Right lung (tissue), 2 donors: ENCODE measurements at regions not wholly inside any gene's neighbourhood (a gene's known extent, or its start where the extent isn't known, plus 50 kb on each side); places are given as distances from the start of the nearest gene placed in this dataset.
A peak's percentile ranks its signal among the peaks of the same experiment; 100 is the strongest.
"Not testable (repeated sequence)": the region's sequence is repeated elsewhere in the genome, so short reads cannot be mapped to it uniquely, and the experiment has no call there.

Source experiments
- DNase-seq, 2 donors: peaks; one replicate each; pipeline ENCODE4 v3.0.0-alpha.2; 2013

GRCh38 chr5:96171973-96172372, 210.3 kb upstream of the ELL2 start:
- DNase-seq: not testable (repeated sequence)

GRCh38 chr5:96170481-96171125, 209.0 kb upstream of the ELL2 start:
- not testable (repeated sequence) for DNase-seq

GRCh38 chr5:96168833-96169232, 207.2 kb upstream of the ELL2 start:
- not testable (repeated sequence) for DNase-seq

DNA sequence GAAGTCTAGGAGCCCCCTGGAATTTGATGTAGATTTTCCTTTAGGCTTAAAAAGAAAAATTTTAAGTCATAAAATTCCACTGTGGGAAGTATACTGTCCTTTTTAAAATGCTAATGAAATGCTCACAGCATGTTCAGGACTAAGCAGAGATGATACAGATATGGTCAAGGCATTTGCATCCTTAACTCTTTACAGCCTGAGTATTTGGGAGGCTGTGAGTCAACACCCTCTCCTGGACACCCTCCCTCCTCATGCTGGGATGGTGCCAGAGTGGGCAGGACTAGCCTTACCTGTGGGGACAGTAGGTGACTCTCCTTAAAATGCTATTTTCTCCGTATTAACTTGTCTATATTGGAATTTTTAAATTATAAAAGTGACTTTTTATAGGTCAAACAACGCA, 197.4 kb upstream of the ELL2 start:
- DNase-seq: no peak

- DNase-seq: no peak
Observed at GRCh38 chr5:96157841-96158291, 196.2 kb upstream of the ELL2 start.

GRCh38 chr5:96157077-96157780, 195.6 kb upstream of the ELL2 start:
- DNase-seq: no peak

- no peak for DNase-seq
Observed at GRCh38 chr5:96155147-96155546, 193.5 kb upstream of the ELL2 start.

DNA sequence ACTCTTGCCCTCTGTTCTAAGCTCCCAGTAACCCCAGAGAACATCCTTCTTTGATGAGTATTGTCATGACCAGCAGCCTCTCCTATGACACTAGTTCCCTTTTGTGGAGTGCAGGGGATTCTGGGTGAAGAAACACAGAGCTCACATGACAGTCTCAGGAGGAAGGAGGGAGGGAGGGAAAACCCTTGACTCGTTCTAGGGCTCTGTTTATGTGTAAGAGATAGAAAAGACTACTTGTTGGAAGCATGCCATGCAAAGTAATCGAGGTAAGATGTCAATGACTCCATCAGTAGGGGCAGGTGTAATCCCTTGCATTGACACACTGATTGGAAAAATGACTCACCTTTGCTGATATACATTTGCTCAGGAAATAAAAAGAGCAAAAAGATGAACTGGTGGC, 190.2 kb upstream of the ELL2 start:
- no peak for DNase-seq

- no peak for DNase-seq
Observed at GRCh38 chr5:96150007-96150406, 188.4 kb upstream of the ELL2 start.

DNA sequence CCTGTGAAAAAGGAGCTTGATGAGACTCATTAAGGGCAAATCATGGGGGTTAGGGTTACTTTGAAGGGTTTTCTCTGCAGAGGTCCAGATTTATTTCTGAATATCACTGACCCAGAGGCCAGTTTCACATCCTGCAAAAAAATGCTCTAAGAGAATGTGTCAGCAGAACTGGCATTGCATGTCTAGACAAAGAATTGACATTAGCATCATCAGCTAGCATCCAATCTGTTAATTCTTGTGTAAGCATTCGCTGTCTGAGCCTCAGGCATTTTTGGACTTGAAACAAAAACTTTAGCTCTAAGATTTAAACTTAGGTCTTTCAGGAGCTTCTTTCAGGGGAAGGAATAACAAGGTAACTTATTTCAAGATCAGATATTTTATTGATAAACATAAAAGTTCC, 187.9 kb upstream of the ELL2 start:
- no peak for DNase-seq

GRCh38 chr5:96149021-96149420, 187.4 kb upstream of the ELL2 start:
- no peak for DNase-seq

DNA sequence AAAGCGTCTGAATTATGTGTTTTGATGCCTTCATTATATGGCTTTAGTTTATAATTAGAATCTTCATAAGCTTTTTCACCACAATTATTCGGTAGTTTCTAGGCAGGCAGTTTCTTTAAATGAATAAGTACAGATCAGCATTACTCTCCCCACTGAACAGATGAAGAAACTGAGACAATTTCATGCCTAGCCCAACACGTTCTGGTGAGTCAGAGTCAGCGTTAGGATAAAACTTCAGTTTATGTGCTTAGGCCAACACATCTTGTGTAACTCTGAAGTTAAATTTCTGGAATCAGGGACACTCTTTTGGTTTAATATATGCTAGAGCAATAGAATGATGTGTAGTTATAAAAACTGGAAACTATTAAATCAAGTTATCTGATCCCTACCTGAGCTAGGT, 186.7 kb upstream of the ELL2 start:
- DNase-seq: no peak

DNA sequence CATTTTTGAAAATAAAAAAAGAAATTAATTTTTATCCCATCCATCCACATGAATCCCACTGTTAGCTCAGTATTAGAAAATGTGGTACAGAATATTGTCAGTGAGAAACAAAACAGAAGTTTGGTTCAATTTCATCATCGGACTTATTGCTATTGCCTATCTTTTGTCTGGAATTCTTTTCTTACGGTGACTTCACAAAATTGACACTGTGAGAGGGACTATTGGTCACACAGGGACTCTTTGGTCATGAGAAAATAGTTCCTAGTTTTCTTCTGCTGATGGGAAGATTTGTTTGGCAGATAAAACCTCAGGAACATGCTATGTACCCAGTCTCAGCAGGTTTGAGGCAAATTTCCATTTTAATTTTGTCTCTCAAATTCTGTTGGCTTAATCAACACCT, 186.2 kb upstream of the ELL2 start:
- no peak for DNase-seq

DNA sequence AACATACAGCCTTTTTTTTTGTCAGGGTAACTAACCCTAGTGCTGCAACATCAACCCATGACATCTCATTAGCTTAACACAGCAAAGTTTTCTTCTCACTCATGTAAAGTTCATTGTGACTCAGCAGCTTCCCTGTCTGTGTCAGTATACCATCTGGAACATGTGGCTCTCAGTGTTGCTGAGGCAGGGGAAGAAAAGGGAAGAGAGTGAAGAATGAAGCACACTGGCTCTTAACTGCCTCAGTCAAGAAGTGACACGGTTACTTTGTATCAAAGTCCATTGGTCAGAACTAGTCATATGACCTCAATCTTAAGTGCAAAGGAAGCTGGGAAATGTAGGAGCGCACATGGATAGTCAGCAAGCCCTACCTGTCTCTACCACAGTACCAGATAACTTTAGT, 185.0 kb upstream of the ELL2 start:
- peak in 1 of 2 donors; percentile 12 for DNase-seq

DNA sequence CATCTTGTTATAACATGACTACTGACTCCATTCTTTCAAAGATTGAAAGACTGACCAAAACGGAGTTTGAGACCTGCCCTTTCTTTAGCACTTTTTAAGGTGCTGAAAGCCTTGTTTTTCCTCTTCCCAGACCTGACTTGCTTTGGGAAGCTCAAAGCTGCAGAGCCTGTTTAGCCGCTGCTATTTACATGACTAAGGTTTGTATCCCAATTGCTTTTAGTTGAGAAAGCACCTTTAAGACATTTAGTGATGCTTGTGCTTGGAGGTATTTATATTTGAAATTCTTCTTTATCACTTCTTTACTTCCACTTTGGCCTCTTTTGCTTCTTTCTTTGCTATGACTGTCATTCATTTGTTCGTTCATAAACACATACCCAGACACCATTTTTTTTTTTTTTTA, 182.6 kb upstream of the ELL2 start:
- DNase-seq: no peak

DNA sequence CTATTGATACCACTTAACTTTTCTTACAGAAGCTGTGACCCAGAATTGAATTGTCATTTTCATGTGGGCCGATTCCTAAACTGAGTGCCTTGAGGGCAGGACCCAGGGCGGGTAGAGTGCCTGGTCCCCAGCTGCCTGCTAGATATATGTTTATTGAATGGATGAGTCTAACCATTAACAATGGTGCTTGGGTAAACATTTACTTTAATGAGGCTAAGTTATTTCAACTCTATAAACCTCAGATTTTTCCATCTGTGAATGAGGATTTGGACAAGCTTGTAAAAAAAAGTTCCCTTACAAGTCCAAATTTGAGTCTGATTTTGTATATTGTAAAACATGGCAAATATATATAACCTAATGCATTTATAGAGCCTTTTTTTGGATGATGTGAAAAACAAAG, 181.8 kb upstream of the ELL2 start:
- DNase-seq: no peak

GRCh38 chr5:96142786-96143434, 181.3 kb upstream of the ELL2 start:
- no peak for DNase-seq

DNA sequence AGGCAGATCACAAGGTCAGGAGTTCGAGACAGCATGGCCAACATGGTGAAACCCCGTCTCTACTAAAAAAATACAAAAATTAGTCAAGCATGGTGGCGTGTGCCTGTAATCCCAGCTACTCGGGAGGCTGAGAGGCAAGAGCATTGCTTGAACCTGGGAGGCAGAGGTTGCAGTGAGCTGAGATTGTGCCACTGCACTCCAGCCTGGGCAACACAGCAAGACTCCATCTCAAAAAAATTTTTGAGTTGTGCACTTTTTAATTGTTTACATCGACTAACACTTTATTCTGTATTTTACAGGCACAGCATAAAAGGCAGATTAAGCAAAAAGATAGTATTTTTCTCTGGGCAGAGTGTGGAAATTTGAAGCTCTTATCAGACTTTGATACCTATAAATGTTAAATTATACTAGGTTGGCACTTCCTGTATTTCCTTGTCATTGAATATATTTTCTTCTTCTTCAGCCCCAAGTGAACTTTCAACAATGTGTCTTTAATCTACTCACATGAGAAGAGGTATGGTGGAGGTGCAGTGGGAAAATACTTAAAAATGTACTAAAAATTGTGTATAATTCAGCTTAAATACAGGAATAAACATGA, 180.6 kb upstream of the ELL2 start:
- no peak for DNase-seq

DNA sequence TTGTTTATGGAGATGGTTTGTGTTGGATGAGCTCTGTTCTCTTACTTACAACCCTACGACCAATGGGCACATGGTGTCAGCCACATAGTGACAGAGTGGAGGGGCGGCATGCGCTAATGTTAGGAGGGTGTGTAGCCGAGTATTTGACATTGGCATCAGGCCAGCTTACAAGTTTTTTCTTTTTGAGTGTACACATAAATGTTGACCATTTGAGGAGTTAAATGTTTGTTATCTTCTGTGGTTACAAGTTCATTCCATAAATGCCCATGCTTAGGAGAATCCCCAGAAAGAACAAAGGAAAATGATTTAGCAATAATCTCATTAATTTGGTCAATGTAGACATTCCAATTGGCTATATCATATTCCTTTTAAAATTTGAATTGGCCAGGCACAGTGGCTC, 180.1 kb upstream of the ELL2 start:
- no peak for DNase-seq

- no peak for DNase-seq
Observed at GRCh38 chr5:96140496-96140895, 178.8 kb upstream of the ELL2 start.

- DNase-seq: no peak
Observed at GRCh38 chr5:96140084-96140483, 178.4 kb upstream of the ELL2 start.

DNA sequence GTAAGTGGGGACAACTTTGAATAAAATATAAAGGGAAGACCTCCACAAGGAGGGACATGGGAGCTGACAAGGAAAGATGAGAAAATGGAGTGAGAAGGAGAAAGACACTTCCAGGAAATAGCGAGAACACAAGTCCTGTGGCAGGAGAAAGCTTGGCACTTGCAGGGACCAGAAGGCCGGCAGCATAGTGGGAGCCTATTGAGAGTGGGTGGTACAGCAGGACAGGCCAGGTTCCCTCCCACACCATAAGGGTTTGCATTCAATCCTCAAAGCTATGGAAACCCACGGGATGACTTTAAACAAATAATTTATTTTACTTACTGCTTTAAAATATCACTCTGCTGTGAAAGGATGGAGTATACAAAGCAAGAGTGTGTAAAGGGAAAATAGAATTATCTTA, 173.2 kb upstream of the ELL2 start:
- no peak for DNase-seq
